ENCODE measurements at regions not wholly inside any gene's neighbourhood (a gene's known extent, or its start where the extent isn't known, plus 50 kb on each side); places are given as distances from the start of the nearest gene placed in this dataset.
"Not testable (repeated sequence)": the region's sequence is repeated elsewhere in the genome, so short reads cannot be mapped to it uniquely, and the experiment has no call there.

DNA sequence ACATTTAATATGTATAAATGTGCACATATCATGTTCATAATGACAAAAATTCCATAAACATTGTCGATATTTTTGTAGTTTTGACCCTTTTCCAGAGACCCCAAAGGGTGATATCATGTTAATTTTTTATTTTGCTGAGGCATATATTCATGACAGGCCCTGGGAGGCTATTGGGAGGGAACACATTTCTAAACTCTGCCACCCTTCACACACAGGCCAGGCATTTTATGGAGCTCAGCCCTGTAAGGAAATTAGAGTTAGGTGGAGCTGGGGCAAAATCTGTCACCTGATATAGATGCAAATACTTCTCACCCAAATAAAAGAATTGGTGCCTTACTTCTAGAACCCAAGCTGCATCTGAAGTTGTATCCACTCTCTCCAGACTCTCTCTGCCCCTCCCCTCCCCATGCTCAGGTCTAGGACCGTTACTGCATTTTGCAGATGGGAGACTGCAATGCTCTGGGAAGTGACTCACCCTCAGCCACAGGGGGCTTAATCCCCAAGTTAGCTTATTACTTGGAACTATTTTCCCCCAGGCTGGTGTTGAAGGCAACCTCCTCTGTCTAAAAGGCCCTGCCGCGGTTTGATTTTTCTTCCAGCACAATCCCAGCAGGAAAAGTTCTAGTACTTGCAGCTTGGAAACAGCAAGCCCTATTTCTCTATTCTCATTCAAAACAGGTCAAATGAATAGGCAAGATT, 238.9 kb downstream of the EMP1 start:
- peak; percentile 79 for DNase-seq

DNA sequence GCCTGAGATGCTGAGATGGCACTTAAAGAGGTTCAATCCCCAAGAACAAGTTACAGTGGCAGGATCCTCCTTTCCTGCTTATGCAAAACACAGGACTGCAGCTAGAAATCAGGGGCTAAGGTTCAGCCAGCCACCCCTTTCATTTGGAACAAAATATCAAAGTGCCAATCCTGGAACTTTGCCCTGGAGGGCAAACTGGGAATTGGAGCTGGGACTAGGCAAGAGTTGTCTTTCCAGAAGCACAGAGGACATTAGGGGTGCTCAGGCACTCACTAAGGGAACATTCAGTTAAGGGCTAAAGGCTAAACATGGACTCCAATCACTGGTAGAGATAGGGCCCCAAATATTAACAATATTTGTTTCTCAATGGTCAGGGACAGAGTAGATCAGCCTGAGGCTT, 237.2 kb downstream of the EMP1 start:
- DNase-seq, result no peak

DNA sequence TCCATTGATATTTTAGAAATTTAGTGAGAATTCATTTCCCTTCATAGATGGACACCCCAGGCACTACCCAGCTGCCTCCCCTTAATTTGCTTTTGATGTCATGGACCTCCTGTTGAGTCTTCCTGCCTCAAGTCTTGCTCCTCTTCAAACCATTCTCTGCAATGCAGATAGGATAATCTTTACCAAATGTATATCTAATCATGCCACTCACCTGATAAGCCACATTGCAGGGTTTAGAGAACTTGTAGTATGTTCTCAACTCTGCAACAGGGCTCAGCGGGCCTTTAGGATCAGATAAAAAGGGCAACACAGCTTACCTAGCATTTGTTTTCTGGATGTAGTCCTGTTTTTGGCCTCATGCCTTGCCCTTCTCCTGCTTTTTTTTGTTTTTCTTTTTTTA, 234.5 kb downstream of the EMP1 start:
- DNase-seq, result no peak

DNA sequence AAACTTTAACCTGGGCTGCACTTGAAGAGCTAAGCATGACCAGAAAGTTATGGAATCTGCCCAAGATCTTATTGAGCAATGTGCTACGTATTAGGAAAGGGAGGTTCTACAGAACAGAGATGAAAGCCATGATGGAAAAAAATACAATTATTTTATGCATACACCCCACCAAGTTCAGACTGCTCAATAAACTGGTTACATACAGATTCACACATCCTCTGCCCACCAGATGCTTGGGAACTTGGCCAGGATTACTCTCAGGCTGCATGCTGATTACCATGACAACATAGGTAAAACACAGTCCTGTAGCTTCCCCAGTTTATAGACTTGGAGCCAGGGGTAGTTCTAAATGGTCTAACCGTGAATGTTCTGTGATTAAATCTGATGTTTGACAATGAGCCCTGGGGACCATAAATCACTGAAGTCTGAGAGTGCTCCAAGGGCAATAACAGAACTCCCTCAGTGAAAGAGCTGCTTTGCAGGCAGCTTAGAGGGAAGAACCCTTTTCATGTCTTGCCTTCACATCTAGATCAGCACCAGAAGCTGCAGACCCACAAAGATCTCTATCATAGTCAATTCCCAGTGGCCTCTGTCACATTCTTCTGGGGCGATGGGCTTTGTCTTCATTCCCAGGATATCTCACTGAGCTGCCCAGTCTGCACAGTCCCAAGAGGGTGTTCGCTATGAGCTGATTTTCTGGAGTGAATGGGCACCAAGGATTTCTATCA, 232.2 kb downstream of the EMP1 start:
- peak; percentile 86 for DNase-seq

DNA sequence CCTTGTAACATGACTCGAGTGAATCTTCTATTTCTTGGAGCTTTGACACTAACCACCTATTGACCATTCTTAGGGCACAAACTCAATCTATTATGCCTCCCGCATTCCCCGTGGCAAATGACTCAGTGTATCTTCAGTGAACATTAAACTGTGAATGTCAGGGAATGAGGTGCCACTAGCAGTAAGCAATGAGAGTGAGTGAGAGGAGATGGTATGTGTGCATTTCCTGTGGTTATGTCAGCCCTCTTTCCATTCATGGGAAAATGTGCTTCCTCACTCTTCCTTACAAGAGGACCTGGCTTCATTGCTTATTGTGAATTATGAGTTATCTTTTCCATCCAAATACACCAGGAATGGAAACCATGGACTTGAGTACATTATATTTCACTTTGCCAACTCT, 229.2 kb downstream of the EMP1 start:
- peak; percentile 91 for DNase-seq

DNA sequence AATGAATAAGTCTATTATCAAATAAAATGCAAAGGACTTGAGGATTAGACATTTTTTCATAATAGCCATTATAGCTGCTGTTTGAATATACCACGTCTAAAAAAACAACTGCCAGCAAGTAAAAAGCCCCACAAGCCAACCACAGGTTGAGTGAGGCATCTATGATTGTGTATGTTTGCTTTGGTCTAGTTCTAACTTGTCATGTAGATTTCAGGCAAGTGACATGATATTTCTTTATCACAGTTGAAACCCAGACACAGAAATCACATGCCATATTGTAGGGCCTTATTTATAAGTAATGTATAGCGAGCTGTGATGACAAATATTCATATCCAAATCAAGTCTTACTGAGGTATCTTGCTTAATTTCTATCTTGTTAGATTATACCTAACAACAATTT, 225.8 kb downstream of the EMP1 start:
- no peak for DNase-seq

DNA sequence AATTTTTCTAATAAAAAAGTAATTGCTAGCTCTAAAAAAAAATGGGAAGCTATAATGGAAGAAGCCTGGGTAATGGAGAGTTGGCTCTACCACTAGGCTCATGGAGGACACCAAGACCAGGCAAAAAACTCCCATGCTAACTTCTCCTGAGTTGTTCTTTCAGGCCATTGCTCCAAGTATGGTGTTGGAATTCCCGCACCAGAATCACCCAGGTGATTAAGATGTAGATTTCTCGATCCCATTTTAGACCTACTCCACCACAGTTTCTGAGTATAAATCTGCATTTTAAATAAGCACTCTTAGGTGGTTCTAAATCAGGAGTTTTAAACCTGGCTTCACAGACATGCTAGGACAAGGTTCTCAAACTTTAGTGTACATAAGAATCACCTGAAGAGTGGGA, 221.0 kb downstream of the EMP1 start:
- DNase-seq, result no peak

DNA sequence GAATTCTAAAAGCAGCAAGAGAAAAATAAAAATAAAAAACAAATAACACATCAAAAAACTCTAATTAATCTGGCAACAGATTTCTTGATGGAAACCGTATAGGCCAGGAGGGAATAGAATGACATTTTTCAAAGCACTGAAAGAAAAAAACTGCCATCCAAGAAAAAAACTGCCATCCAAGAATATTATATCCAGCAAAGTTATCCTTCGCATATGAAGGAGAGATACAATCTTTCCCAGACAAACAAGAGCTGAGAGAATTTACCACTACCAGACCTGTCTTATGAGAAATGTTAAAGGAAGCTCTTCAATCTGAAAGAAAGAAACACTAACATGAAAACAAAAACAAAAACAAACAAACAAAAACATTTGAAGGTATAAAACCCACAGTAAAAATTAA, 214.8 kb downstream of the EMP1 start:
- DNase-seq, result no peak

DNA sequence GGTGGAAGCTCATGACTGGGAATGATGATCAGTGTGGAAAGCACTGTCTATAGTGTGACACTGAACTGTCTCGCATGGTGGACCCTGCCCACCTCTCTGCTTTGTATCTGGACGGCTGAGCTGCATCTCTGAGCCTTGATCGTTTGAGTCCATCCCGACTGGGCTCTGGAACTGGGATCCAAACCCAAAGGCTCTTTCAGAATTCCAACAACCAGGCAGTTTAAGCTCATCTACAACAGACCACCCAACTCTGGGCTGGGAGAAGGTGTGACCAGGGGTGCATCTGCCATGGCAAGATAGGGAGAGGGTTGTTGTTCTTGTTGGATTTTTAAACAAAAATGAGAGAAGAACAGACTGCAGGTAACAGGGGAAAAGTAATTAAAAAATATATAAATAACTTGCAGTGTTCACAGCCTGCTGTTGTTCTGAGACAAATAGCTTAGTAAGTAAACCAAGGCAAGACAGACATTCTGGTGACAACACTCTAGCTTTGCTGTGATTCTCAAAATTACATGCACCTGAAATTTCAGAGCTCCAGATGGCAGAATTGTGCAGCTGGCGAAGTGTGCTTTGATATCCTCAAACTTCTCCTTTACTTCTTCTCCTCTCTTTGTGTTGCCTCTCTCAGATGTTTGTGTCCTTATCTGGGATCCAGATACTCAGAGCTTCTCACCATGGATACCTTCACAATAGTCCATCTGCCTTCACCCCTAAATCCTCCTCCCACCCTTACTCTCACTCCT, 209.6 kb downstream of the EMP1 start:
- DNase-seq, result no peak

DNA sequence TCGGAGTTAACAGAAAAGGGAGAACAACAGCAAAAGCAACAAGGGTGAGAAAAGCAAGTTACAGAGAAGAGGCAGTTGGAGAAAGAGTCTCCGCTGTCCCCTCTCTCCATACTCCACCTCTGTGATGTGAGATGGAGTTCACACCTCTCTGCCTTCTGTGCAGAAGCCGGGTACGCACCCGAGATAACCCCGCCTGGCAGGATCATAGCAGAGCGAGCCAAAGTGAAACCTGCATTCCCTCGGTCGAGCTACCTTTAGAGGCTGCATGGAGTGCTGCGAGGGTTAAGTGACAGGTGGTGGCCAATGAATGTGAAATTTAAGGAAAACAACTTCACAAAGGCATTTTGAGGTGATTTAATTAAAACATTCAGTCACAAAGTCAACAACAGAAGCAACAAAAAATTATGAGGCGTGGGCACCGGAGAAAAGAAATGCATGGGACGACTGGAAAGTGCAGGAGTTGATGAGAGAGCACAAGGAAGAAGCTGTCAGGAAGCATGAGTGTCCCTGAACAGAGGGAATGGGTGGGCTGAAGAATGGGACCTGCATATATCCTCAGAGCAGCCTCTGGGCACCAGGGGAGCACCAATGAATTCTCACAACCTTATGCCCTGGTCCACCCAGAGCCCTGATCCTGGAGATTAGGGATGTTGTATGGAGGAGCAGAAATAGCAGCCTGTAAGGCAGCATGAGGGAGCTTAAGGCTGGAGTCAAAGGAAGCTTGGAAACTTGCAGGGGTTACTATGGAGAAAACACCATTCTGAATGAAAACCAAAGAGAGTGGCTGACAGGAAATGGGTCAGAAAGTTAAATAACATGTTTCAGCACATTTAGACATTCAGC, 208.3 kb downstream of the EMP1 start:
- DNase-seq, result no peak

DNA sequence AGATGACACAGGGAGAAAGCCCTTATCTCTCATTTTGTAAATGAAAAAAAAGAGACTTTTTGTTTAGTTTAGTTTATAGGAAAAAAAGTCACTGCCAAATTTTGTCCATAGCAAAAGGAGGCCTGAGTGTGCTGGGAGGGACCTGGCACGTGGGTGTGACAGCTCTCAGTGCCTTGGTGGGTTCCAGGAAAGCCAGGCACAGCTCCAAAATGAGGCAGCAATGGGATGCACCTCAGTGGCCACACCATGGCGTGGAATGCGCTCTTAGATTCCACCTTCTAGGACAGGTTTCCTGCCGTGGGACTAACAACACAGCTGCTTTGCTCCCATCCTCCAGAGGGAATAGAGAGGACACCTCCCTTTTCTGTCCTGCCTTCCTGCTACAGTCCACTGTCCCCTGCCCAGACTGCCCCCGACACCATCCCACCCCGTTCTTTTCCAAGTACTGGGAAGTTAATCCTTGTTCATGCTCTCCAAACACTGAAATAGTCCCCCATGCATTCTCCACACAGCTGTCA, 207.6 kb downstream of the EMP1 start:
- DNase-seq, result no peak

DNA sequence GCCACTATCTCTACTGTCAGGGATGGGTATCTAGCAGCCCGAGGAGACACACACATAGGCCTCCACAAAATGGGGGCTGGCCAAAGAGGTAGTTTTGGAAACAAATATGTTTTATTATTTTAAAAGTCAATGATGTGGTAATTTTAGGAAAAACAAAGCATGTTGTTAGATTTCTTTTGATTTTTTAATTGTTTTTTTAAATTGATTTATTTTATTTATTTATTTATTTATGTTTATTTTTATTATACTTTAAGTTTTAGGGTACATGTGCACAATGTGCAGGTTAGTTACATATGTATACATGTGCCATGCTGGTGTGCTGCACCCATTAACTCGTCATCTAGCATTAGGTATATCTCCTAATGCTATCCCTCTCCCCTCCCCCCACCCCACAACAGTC, 194.8 kb downstream of the EMP1 start:
- DNase-seq, result not testable (repeated sequence)

DNA sequence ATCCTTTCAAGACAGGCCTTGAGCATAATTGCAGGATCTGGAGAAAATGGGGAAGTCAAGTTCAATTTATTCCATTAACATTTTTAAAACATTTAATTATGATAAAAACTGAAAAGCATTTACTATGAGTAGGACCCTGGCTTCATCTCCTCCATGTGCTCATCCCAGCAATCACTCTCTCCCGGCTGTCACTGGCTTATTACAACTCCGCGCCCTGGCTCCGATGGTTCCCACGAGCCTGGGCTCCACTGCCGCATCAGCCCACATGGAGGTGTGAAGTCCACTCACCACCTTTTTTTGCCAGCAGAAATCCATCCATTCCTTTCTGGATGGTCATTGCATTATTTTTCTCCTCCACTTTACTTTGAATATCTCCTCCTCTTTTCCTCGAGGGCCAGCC, 194.4 kb downstream of the EMP1 start:
- no peak for DNase-seq

DNA sequence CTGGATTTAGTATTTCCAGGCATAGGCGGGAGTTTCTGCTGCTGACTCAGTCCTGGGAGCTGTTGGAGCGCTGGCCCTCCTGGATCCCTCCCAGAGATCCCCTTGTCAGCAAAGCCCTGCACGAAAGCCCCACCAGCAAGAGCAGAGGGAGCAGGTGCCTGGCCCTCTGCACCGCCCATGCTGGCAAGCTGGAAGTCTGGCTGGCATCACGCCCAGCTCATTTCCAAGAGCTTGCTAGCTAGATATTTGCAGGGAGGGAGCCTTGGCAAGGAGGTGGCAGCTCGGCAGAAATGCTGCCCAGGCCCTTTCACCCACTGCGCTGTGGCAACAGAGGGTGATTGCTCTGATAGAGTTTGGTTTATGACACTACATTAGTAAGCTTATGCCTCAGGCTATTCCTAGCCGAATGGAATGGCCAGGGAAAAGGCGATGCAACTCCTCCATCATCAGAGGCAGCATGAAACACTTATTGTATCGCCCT, 193.9 kb downstream of the EMP1 start:
- peak; percentile 32 for DNase-seq

DNA sequence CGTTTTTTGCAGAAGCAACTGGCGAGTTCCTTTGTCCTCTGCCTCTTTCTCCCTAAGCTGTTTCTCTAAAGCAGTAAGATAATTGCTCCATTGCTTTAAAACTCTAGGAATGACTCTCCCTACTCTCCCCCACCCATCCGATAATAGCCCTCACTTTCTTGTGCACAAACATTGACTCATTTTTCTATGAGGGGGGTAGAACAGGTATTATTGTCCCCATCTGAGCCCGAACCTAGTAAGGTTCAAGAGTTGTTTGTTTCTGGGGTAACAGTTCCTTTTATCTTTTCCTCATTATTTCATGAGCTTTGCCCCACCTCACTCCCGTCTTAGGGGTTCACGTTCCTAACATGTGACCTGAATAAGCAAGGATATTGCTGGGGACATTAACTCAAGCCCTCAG, 190.6 kb downstream of the EMP1 start:
- DNase-seq, result no peak

DNA sequence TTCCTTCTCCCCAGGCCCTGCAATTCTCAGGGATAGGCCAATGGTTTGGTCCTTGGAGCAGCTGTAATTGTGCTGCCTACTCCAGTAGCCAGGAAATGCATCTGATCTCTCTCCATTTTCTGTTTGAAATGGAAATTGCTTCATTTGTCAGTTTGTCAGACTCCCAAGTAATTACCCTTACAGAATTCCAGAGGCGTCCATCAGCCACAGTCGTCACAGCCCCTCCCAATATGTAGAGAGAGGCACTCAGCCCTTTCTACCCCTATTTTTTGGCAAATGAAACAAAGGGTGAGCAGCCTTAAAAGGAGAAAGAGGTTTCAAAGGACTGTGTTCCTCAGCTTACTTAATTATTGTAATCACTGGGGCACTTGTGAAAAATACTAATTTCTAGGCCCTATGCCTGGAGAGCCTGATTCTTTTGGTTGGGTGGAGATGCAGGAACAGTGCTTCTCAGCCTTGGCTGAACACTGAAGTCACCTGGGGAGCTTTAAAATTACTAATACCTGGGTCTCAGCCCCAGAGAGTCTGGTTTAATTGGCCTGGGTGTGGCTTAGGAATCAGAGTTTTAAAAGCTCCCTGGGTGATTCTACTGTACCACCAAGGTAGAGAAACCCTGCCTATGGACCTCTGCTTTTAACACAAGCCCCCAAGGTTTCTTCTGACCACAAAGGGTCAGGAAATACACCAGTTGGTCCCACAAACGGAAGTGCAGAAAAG, 190.0 kb downstream of the EMP1 start:
- no peak for DNase-seq

DNA sequence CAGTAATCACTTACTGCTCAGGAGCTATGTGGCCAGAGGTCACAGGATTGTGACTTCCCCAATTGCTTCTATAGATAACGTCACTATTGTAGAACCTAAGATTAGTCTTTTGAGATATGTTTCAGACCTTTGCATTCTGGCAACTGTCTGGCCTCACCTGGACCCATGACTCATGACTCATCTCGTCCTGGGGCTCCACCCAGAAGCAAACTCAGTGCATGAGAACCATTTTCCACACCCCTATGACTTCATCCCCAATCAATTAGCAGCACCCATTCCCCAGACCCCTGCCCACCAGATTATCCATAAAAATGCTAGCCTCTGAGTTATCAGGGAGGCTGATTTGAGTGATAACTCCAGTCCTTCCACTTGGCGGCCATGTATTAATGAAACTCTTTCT, 186.9 kb downstream of the EMP1 start:
- no peak for DNase-seq

DNA sequence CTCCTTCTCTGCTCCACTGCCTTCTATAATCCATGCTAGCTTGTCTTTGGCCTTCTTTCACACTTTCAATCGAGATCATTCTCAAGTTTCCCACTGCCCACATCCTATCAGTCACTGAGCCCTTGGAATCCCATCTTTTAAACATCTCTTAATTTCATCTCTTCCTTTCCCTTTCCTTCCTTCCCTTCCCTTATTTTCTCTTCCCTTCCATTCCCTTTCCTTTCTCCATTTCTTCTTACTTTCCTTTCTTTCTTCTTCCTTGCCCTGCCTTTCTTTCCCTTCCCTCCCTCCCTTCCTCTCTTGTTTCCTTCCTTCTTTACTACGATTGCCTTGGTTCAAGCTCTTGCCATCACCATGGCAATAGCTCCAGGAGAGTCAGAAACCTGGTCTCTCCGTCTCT, 183.8 kb downstream of the EMP1 start:
- DNase-seq, result no peak

DNA sequence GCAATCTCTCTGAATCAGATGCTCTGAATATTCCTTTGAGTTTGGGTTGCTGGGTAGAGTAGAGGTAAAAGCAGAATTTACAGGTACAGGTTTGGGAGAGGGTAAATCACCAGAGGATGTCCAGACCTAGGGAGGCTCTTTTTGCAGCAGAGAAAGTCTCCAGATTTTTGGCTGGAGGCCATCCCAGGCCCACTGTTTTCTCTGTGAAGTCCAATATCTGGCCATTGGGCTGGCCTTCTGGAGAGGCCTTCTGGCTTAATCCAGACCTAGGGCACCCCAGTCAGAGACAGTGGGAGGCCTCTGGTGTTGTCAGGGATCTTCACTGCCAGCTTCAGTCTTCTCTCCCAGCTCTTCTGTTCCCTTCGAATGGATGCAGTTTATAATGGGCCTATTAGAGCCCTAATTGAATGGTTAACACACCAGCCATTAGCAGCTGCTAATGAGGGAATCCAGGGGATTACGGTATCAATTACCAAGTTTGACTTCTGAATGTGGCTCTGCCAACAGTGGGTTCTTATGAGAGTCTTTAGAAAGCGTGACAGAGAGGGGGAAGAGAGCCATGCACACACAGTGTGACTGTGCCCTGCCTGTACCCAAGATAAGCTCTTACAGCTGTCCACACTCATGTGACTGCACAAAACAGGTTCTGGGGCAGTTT, 183.1 kb downstream of the EMP1 start:
- no peak for DNase-seq

DNA sequence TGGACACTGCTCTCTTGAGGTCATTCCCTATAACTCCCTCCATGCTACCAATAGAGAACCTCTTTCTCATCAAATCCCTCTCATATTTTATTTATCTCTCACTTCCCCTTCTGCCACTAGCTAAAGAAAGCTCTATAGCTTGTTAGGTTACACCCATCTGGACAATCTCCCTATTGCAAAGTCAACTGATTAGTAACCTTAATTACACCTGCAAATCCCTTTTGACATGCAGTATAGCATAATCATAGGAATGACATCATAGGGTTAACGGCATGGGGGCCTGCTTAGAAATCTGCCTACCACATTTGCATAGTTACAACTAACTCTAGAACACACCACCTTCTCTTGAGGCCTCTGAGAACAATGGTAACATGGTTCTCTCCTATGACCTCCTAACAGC, 181.2 kb downstream of the EMP1 start:
- no peak for DNase-seq

DNA sequence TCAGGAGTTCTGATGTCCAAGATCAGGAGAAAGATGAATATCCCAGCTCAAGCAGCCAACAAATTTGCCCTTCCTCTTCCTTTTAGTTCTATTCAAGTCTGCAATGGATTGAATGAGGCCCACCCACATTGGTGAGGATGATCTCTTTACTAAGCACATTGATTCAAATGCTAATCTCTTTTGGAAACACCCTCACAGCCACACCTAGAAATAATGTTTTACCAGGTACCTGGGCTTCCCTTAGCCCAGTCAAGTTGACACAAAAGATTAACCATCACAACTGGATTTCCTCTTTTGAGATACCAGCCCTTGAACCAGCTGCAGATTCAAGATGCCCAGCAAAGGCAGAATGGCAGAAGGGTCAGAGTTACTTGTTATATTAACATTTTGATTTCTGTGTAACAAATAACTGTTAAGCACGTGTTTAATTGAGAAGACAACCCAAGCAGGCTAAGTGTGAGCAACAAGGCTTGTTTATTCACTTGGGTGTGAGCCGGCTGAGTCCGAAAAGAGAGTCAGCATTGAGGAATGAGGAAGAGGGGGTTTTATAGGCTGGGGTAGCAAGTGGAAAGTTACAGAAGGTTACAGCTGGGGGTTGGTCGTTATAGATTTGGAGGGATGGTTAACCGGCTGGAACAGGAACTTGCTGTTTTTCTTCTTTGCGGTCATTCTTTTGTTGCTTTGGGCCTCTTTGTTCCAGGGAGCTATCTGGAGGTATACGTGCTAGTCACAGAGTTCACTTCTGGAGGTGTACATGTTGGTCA, 180.3 kb downstream of the EMP1 start:
- no peak for DNase-seq

Measured in fibroblast of upper back skin (primary cell).